ENCODE measurements at regions not wholly inside any gene's neighbourhood (a gene's known extent, or its start where the extent isn't known, plus 50 kb on each side); places are given as distances from the start of the nearest gene placed in this dataset.

- POLR2A ChIA-PET (ENCODE audit: partially characterized antibody): no interaction called here
These were observed 1995.5 kb upstream of the CELF4 start for GRCh38 chr18:39561126-39561525.

GRCh38 chr18:39558658-39559057 is 1993.1 kb upstream of the CELF4 start:
- H3K4me1 ChIP-seq (ENCODE audit: insufficient read depth, low read length): no peaks in the 10 kb centered on the region
- no peaks in the 10 kb centered on the region for H3K36me3 ChIP-seq (ENCODE audit: insufficient read depth, low read length)
- Mint-ChIP-seq H3K27me3 (no peaks in the 10 kb centered on the region), H3K36me3 (no peaks in the 10 kb centered on the region), H3K27ac (no peak overlapping the region), H3K9me3 (peaks cover 0 to 10% (median 3%) of the 10 kb centered on the region in 8 donors), H3K4me3 (no peak overlapping the region), H3K4me1 (no peaks in the 10 kb centered on the region)
- DNase-seq: no peak
- POLR2A ChIA-PET (ENCODE audit: partially characterized antibody): no interaction called here
- H3K27me3 ChIP-seq (ENCODE audit: insufficient read depth, low read length): no peaks in the 10 kb centered on the region
- H3K27ac ChIP-seq (ENCODE audit: low read depth, low read length): no peak overlapping the region
- CTCF ChIA-PET (ENCODE audit: partially characterized antibody): no interaction called here
- no peak overlapping the region for H3K4me3 ChIP-seq (ENCODE audit: low read length in 2 of 2)
- intact Hi-C loops (cut with micrococcal nuclease): no loop called here
- peaks cover 0 to 4% of the 10 kb centered on the region in 2 donors for H3K9me3 ChIP-seq (ENCODE audit: control insufficient read depth in 1 of 2, low read length in 2 of 2)

More at GRCh38 chr18:39561126-39561525, 1995.5 kb upstream of the CELF4 start:
- Histone ChIP-seq H3K4me1 (ENCODE audit: insufficient read depth, low read length) (no peaks in the 10 kb centered on the region), H3K4me3 (ENCODE audit: low read length in 2 of 2) (no peak overlapping the region), H3K9me3 (ENCODE audit: control insufficient read depth in 1 of 2, low read length in 2 of 2) (peaks cover 0 to 4% of the 10 kb centered on the region in 2 donors), H3K36me3 (ENCODE audit: insufficient read depth, low read length) (no peaks in the 10 kb centered on the region), H3K27me3 (ENCODE audit: insufficient read depth, low read length) (no peaks in the 10 kb centered on the region), H3K27ac (ENCODE audit: low read depth, low read length) (no peak overlapping the region)
- DNase-seq: no peak
- Mint-ChIP-seq H3K4me1 (no peaks in the 10 kb centered on the region), H3K27ac (no peak overlapping the region), H3K36me3 (no peaks in the 10 kb centered on the region), H3K4me3 (no peak overlapping the region), H3K27me3 (no peaks in the 10 kb centered on the region), H3K9me3 (peaks cover 0 to 13% (median 5%) of the 10 kb centered on the region in 8 donors)
- intact Hi-C loops (cut with micrococcal nuclease): no loop called here
- CTCF ChIA-PET (ENCODE audit: partially characterized antibody): no interaction called here

- H3K36me3 ChIP-seq (ENCODE audit: insufficient read depth, low read length): no peaks in the 10 kb centered on the region
- no peaks in the 10 kb centered on the region for H3K4me1 ChIP-seq (ENCODE audit: insufficient read depth, low read length)
- DNase-seq: no peak
- no peak overlapping the region for H3K27ac ChIP-seq (ENCODE audit: low read depth, low read length)
- no peaks in the 10 kb centered on the region for H3K36me3 Mint-ChIP-seq
- H3K4me1 Mint-ChIP-seq: no peaks in the 10 kb centered on the region
- H3K4me3 ChIP-seq (ENCODE audit: low read length in 2 of 2): no peak overlapping the region
- no peaks in the 10 kb centered on the region for H3K27me3 Mint-ChIP-seq
- H3K27ac Mint-ChIP-seq: no peak overlapping the region
- intact Hi-C loops (cut with micrococcal nuclease): no loop called here
- peaks cover 0 to 12% (median 4%) of the 10 kb centered on the region in 8 donors for H3K9me3 Mint-ChIP-seq
- no peak overlapping the region for H3K4me3 Mint-ChIP-seq
- CTCF ChIA-PET (ENCODE audit: partially characterized antibody): no interaction called here
- H3K9me3 ChIP-seq (ENCODE audit: control insufficient read depth in 1 of 2, low read length in 2 of 2): no peaks in the 10 kb centered on the region
- no peaks in the 10 kb centered on the region for H3K27me3 ChIP-seq (ENCODE audit: insufficient read depth, low read length)
- POLR2A ChIA-PET (ENCODE audit: partially characterized antibody): no interaction called here
These were observed 1989.9 kb upstream of the CELF4 start for GRCh38 chr18:39555496-39555895.

GRCh38 chr18:39550701-39551100 is 1985.1 kb upstream of the CELF4 start:
- Histone ChIP-seq H3K27ac (ENCODE audit: low read depth, low read length) (no peak overlapping the region), H3K4me3 (ENCODE audit: low read length in 2 of 2) (no peak overlapping the region), H3K4me1 (ENCODE audit: insufficient read depth, low read length) (no peaks in the 10 kb centered on the region), H3K9me3 (ENCODE audit: control insufficient read depth in 1 of 2, low read length in 2 of 2) (no peaks in the 10 kb centered on the region), H3K27me3 (ENCODE audit: insufficient read depth, low read length) (no peaks in the 10 kb centered on the region), H3K36me3 (ENCODE audit: insufficient read depth, low read length) (no peaks in the 10 kb centered on the region)
- ChIA-PET CTCF (ENCODE audit: partially characterized antibody) (no interaction called here), POLR2A (ENCODE audit: partially characterized antibody) (no interaction called here)
- Mint-ChIP-seq H3K4me1 (no peaks in the 10 kb centered on the region), H3K9me3 (peaks cover 0 to 15% (median 3%) of the 10 kb centered on the region in 8 donors), H3K27ac (no peak overlapping the region), H3K36me3 (no peaks in the 10 kb centered on the region), H3K4me3 (no peak overlapping the region), H3K27me3 (no peaks in the 10 kb centered on the region)
- DNase-seq: peak in 1 of 5 donors; percentile 19
- intact Hi-C loops (cut with micrococcal nuclease): no loop called here

- intact Hi-C loops (cut with micrococcal nuclease): no loop called here
These were observed 1983.5 kb upstream of the CELF4 start for GRCh38 chr18:39549144-39549543.

GRCh38 chr18:39531659-39532058 is 1966.1 kb upstream of the CELF4 start:
- intact Hi-C loops (cut with micrococcal nuclease): no loop called here

More at GRCh38 chr18:39549144-39549543, 1983.5 kb upstream of the CELF4 start:
- H3K4me1 Mint-ChIP-seq: no peaks in the 10 kb centered on the region
- CTCF ChIA-PET (ENCODE audit: partially characterized antibody): no interaction called here
- H3K4me1 ChIP-seq (ENCODE audit: insufficient read depth, low read length): no peaks in the 10 kb centered on the region
- DNase-seq: no peak
- POLR2A ChIA-PET (ENCODE audit: partially characterized antibody): no interaction called here
- no peak overlapping the region for H3K4me3 ChIP-seq (ENCODE audit: low read length in 2 of 2)
- no peaks in the 10 kb centered on the region for H3K9me3 ChIP-seq (ENCODE audit: control insufficient read depth in 1 of 2, low read length in 2 of 2)
- no peaks in the 10 kb centered on the region for H3K27me3 Mint-ChIP-seq
- H3K27ac ChIP-seq (ENCODE audit: low read depth, low read length): no peak overlapping the region
- peaks cover 0 to 11% (median 3%) of the 10 kb centered on the region in 8 donors for H3K9me3 Mint-ChIP-seq
- H3K27ac Mint-ChIP-seq: no peak overlapping the region
- no peaks in the 10 kb centered on the region for H3K36me3 ChIP-seq (ENCODE audit: insufficient read depth, low read length)
- H3K27me3 ChIP-seq (ENCODE audit: insufficient read depth, low read length): no peaks in the 10 kb centered on the region
- no peak overlapping the region for H3K4me3 Mint-ChIP-seq
- H3K36me3 Mint-ChIP-seq: no peaks in the 10 kb centered on the region

GRCh38 chr18:39529358-39529757 is 1963.8 kb upstream of the CELF4 start:
- no peaks in the 10 kb centered on the region for H3K4me1 ChIP-seq (ENCODE audit: insufficient read depth, low read length)
- H3K36me3 ChIP-seq (ENCODE audit: insufficient read depth, low read length): no peaks in the 10 kb centered on the region
- H3K36me3 Mint-ChIP-seq: no peaks in the 10 kb centered on the region
- H3K4me3 ChIP-seq (ENCODE audit: low read length in 2 of 2): no peak overlapping the region
- POLR2A ChIA-PET (ENCODE audit: partially characterized antibody): no interaction called here
- no peaks in the 10 kb centered on the region for H3K27me3 ChIP-seq (ENCODE audit: insufficient read depth, low read length)
- H3K9me3 Mint-ChIP-seq: peaks cover 3 to 19% (median 7%) of the 10 kb centered on the region in 8 donors
- no peaks in the 10 kb centered on the region for H3K27me3 Mint-ChIP-seq
- intact Hi-C loops (cut with micrococcal nuclease): no loop called here
- no peak for DNase-seq
- no peak overlapping the region for H3K4me3 Mint-ChIP-seq
- no peak overlapping the region for H3K27ac ChIP-seq (ENCODE audit: low read depth, low read length)
- CTCF ChIA-PET (ENCODE audit: partially characterized antibody): interaction anchor here (1.0 kb wide), 1 partner anchor 8 kb away, joined by 5 read pairs; no protein-coding TSS in a partner anchor
- H3K27ac Mint-ChIP-seq: no peak overlapping the region
- H3K4me1 Mint-ChIP-seq: no peaks in the 10 kb centered on the region
- no peaks in the 10 kb centered on the region for H3K9me3 ChIP-seq (ENCODE audit: control insufficient read depth in 1 of 2, low read length in 2 of 2)

More at GRCh38 chr18:39531659-39532058, 1966.1 kb upstream of the CELF4 start:
- DNase-seq: no peak
- Mint-ChIP-seq H3K36me3 (no peaks in the 10 kb centered on the region), H3K27ac (no peak overlapping the region), H3K4me1 (no peaks in the 10 kb centered on the region), H3K4me3 (no peak overlapping the region), H3K27me3 (no peaks in the 10 kb centered on the region), H3K9me3 (peaks cover 3 to 16% (median 7%) of the 10 kb centered on the region in 8 donors)
- no peak overlapping the region for H3K4me3 ChIP-seq (ENCODE audit: low read length in 2 of 2)
- H3K27ac ChIP-seq (ENCODE audit: low read depth, low read length): no peak overlapping the region
- CTCF ChIA-PET (ENCODE audit: partially characterized antibody): no interaction called here
- no peaks in the 10 kb centered on the region for H3K27me3 ChIP-seq (ENCODE audit: insufficient read depth, low read length)
- no peaks in the 10 kb centered on the region for H3K9me3 ChIP-seq (ENCODE audit: control insufficient read depth in 1 of 2, low read length in 2 of 2)
- POLR2A ChIA-PET (ENCODE audit: partially characterized antibody): no interaction called here
- H3K36me3 ChIP-seq (ENCODE audit: insufficient read depth, low read length): no peaks in the 10 kb centered on the region
- no peaks in the 10 kb centered on the region for H3K4me1 ChIP-seq (ENCODE audit: insufficient read depth, low read length)

- Histone ChIP-seq H3K27ac (ENCODE audit: low read depth, low read length) (no peak overlapping the region), H3K27me3 (ENCODE audit: insufficient read depth, low read length) (no peaks in the 10 kb centered on the region), H3K4me1 (ENCODE audit: insufficient read depth, low read length) (no peaks in the 10 kb centered on the region), H3K4me3 (ENCODE audit: low read length in 2 of 2) (no peak overlapping the region), H3K9me3 (ENCODE audit: control insufficient read depth in 1 of 2, low read length in 2 of 2) (no peaks in the 10 kb centered on the region), H3K36me3 (ENCODE audit: insufficient read depth, low read length) (no peaks in the 10 kb centered on the region)
- Mint-ChIP-seq H3K27me3 (no peaks in the 10 kb centered on the region), H3K9me3 (peaks cover 0 to 28% (median 6%) of the 10 kb centered on the region in 8 donors), H3K27ac (no peak overlapping the region), H3K36me3 (no peaks in the 10 kb centered on the region), H3K4me3 (no peak overlapping the region), H3K4me1 (no peaks in the 10 kb centered on the region)
- intact Hi-C loops (cut with micrococcal nuclease): no loop called here
- DNase-seq: no peak
- CTCF ChIA-PET (ENCODE audit: partially characterized antibody): no interaction called here
- POLR2A ChIA-PET (ENCODE audit: partially characterized antibody): no interaction called here
These were observed 1961.9 kb upstream of the CELF4 start for GRCh38 chr18:39527465-39527864.

Measured in CD4-positive, alpha-beta memory T cell (primary cell).